GM11168 (cell line): ENCODE measurements at regions not wholly inside any gene's neighbourhood (a gene's known extent, or its start where the extent isn't known, plus 50 kb on each side); places are given as distances from the start of the nearest gene placed in this dataset.
"Not testable (repeated sequence)": the region's sequence is repeated elsewhere in the genome, so short reads cannot be mapped to it uniquely, and the experiment has no call there.

ENCODE experiments used
- in situ Hi-C: fragments of 300-500 bp; cut with MboI; formaldehyde crosslinking; loops from one replicate; pipeline ENCODE4 v1.12.0; 2022; ENCODE audit warnings: low sequenced_read_pairs; ENCODE audit not compliant: unreplicated experiment

DNA sequence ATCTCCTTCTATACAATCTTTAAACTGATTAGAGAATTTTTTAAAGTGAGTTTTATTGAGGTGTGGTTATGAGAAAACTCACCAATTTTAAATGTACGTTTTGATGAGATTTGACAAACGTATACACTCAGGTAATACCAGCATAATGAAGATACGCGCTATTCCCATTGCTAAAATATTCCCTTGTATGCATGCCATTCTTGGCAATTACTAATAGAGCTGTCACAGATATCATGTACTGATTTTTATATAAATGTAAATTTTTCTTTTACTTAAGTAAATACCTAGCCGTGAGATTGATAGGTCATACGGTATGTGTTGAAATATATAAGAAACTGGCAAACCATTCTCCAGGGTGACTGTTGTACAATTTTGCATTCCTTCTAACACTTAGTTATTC is 384.7 kb downstream of the PTH2R start:
- in situ Hi-C loops: no loop called here

DNA sequence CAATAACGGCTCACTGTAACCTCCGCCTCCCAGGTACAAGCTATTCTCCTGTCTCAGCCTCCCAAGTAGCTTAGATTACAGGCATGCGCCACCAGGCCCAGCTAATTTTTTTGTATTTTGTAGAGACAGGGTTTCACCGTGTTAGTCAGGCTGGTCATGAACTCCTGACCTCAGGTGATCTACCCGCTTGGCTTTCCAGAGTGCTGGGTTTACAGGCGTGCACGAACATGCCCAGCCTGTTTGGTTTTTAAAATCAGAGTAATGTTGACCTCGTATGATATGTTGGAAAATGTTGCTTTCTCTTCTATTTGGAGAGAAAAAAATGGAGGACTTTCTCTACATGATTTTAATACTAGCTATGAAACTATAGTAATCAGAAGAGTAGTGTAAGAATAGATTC is 386.2 kb downstream of the PTH2R start:
- in situ Hi-C loops: no loop called here

DNA sequence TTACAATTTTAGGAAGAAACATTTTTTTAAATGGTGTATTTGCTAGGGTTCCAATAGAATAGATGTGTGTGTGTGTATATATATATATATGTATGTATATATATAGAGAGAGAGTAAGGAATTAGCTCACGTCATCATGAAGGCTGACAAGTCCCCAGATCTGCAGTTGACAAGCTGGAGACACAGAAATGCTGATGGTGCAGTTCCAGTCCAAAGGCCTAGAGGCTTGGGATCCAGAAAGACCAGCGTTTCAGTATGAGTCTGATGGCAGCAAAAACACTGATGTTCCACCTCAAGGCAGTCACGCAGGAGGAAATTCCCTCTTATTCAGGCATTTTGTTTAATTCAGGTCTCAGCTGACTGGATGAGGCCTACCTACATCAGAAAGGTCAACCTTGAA is 386.8 kb downstream of the PTH2R start:
- in situ Hi-C loops: no loop called here

DNA sequence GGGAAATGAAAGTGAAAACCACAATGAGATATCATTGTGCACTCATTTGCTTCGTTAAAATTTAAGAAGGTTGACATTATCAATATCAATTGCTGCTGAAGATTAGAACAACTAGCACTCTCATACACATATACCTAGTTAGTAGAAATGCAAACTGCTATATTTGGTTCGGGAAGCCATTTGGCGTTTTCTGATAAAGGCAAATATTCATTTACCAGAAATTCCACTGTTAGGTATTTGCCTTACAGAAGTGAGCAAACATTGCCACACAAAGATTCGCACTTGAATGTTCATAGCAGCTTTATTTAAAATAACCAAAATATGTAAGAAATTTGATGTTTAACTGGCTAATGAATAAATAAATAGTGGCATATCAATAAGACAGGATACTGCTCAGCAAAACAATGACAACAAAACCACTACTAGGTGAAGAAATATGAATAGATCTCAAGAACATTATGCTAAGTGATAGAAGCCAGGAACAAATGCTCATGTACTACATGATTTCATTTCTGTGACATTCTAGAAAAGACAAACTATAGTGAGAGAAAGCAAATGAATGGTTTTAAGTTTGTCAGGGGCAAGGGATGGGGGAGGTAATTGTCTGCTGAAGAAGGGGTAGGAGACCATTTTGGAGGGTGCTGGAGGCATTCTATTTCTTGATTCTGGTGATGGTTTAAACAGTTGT is 387.8 kb downstream of the PTH2R start:
- in situ Hi-C loops: no loop called here

DNA sequence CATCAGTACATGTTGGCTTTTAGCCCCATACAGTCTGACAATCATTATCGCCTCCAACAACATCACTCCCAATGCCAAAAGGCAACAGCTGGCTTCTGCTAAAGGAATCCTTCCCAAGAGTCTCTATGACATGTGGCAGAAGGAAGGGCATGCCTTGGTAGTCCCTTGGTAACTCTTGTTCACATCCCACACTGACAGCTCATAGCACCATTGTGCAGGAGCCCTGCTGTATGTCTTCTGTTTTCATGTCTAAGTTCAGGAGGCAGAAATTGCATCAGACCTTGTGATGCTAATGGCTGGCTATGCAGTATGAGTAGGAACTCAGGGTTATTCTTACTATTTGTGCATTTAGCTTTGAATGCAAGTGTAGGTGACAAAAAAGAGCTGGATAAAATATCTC is 392.1 kb downstream of the PTH2R start:
- in situ Hi-C loops: no loop called here

DNA sequence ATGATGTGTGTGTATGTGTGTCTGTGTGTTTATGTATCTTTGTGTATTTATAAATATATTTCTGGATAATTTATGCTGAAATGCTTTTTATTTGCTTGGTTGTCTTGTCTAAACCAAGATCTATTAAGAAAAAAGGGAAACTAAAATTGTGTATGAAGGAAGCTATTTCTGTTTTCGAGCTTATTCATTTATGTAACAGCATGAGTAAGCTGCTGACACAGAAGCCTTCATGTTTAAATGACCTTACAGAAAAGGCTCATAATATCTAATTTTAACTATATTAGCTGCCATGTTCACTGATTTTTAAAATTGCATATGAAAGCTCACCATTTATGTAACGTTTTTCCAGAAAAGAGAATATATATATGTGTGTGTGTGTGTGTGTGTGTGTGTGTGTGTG is 392.8 kb downstream of the PTH2R start:
- in situ Hi-C loops: no loop called here

DNA sequence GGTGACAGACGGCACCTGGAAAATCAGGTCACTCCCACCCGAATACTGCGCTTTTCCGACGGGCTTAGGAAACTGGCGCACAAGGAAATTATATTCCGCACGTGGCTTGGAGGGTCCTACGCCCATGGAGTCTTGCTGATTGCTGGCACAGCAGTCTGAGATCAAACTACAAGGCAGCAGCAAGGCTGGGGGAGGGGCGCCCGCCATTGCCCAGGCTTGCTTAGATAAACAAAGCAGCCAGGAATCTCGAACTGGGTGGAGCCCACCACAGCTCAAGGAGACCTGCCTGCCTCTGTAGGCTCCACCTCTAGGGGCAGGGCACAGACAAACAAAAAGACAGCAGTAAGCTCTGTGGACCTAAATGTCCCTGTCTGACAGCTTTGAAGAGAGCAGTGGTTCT is 394.3 kb downstream of the PTH2R start:
- in situ Hi-C loops: not testable (repeated sequence)

DNA sequence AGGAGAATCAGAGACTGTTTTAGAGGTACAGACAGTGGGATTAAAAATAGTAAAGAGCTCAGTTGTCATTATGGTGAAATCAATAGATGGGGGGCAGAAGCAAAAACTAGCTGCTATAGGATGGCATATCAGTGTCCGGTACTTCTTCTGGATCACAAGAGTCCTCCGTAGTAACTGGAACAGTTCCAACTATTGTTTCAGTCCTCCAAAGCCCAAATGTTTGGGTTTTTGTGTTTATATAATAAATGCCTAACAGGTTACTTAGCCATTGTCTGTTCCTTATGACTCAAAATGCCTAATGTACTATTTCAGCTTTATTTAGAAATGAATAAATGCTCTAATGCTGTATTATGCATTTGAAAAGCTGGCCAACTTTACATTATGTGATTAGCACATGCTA is 401.2 kb downstream of the PTH2R start:
- in situ Hi-C loops: no loop called here

DNA sequence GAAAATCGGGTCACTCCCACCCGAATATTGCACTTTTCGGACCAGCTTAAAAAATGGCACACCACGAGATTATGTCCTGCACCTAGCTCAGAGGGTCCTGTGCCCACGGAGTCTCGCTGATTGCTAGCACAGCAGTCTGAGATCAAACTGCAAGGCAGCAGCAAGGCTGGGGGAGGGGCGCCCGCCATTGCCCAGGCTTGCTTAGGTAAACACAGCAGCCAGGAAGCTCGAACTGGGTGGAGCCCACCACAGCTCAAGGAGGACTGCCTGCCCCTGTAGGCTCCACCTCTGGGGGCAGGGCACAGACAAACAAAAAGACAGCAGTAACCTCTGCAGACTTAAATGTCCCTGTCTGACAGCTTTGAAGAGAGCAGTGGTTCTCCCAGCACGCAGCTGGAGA is 405.3 kb downstream of the PTH2R start:
- in situ Hi-C loops: not testable (repeated sequence)

DNA sequence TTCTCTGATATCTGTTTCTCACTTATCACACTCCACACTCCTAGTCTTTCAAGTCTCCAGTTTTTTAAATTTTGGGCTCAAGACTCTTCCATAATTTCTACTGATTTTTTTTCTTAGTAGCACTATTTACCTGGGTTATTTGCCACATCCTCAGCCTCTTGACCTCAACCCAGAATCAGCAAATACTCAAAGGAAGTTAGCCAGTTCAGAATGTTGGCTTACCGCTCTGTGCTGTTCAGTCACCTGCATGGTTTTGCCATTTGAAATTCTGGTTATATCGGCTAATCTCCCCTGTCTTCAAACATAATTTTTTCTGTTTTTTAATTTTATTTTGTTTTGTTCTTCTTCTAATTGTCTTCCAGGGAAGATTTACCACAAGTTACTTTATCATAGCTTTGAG is 412.6 kb downstream of the PTH2R start:
- in situ Hi-C loops: no loop called here

DNA sequence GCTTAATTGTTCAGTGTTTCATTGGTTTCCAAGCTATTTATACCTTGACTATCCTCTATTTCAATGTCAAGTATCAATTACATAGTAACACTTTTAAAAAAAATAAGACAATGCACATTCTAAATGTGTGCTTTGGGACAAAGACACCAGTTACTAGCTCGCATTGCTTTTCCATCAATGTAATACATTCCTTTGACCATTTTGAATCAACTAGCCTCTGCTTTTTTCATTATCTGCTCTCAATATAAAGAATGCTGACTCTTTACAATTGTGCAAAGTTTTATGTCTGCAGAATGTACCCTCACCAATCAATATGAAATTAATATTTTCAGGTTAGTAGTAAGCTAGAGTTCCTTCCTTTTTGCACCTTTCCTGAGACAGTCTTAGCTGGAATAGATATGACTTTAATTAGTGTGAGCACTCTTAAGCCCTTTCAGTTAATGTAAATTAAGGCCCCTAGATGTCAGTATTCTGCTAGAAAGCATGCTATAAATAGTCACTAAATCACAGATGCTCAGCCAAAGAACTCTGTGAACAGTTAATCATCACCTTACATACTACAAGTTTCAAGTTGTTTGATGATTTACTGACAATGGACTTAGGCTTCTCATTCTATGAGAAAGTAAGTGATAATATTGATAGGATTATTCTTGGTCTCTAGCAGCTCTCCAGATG is 413.6 kb downstream of the PTH2R start:
- in situ Hi-C loops: no loop called here

DNA sequence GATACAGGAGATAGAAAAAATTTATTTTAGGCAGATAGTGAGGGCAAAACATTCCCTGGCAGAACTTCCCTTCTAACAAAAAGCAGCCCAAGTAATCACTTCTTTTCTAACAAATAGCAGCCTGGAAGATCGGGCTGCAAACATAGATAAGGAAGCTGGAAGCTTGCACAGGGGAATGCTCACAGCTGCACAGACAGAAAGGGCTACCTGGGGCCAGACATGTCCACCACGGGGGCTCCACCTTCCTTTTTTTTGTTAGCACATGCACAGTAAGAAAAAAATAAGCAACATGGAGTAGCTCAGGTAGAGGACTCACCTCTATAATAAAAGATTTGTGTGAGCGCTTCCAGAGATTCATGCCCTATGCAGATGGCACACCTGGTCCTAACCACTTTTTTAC is 420.5 kb downstream of the PTH2R start:
- in situ Hi-C loops: no loop called here

DNA sequence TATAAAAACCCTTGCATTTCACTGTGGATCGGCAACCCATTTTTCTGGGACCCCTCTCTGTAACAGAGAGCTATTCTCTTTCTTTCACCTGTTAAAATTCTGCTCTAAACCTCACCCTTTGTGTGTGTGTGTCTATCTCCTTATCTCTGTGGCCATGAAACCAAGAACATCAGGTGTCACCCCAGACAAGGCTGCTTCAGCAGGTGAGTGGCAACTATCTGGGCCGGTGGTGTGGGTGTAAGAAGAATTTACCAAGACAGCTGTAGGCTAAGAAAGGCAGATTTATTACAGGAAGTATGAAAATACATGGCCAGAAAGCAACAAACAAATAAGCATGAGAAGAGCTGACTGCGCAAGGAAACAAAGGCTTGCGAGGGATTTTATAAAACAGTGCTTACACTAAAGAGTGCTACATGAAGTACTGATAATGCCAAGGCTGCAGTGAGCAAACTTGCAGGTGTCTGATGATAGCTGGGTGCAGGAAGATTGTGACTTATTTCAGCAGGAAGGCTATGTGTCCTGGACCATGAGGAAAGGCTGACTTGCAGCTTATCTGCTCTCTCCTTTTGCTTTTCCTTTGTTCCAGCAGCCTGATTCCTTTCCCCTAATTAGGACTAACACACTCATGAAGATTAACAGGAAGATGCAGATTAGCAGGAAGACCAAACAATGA is 421.1 kb downstream of the PTH2R start:
- in situ Hi-C loops: no loop called here

DNA sequence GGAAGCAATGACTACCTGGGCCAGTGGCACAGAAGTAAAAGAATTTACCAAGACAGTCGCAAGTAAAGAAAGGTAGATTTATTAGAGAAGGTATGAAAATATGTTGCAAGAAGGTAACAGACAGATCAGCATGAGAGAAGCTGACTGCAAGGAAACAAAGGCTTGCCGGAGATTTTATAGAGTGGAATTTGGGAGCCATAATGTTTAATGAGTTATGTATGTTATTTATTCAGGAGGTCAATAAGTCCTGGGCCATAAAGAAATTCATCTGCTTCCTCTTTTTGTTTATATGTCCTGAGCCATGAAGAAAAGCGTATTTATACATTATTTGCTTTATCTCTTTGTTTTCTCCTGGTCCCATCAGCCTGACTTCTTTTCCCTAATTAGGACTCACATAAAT is 423.6 kb downstream of the PTH2R start:
- in situ Hi-C loops: no loop called here

DNA sequence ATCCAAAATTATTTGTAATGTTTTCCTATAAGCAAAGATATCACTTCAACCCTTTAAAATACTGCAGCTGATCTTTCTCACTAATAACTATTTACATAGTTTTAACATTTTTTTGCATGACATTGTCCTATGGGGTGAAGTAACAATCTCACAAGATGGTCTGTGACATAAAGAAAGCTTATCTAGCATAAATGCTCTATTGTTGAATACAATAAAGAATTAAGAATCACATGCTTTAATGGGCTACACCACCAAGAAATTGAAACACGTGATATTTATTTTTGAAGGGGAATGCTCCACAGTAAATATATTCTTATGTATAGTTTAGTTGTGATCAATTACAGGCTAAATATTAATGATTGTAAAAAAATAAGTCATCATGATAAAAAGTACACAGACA is 441.1 kb downstream of the PTH2R start:
- in situ Hi-C loops: no loop called here

DNA sequence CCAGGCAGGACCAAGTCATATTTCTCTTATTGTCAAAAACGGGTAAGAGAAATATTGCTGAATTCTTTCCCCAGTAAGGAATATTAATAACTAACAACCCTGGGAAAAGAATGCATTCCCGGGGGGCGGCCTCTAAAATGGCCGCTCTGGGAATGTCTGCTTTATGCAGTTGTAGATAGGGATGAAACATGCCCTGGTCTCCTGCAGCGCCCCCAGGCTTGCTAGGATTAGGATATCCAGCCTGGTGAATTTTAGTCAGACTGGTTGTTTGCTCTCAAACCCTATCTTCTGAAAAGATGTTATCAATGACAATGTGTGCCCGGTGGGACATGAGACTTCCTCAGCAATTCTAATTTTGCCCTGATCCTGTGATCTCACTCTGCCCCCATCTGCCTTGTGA is 448.1 kb downstream of the PTH2R start:
- in situ Hi-C loops: no loop called here

DNA sequence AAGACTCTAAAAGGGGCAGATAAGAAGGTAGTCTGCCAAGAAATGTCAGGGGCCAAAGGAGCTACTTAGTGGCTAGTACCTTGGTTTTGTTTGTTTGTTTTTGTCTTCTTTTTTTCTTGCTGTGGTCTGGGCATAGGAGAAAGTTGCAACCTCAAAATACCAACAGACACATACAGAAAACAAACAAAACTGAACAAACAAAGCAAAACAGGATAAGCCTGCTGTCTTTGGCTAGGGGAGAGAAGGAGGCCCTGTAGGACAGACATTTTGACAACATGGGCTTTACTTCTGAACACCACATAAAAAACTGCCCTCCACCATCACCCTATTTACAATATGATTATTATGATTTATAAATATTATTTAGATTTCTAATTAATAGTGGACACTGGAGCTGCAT is 460.8 kb downstream of the PTH2R start:
- in situ Hi-C loops: no loop called here

DNA sequence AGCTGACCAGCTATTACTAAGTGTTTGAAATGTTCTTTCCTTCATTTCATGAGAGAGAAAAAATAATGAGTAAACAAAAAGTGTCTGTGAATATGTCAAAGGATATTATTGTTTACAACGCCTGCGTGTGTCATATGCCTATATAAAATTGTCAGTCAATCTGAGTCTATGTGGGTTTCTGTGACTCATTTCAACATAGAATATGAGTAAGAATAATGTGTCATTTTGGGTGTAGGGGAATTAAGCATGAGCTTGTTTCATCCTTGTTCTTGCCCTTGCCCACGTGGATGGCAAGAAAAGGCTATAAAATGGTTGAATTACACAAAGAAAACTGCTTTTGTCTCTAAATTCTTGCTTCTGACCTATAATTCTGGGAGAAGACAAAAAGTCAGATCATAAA is 466.0 kb downstream of the PTH2R start:
- in situ Hi-C loops: no loop called here

DNA sequence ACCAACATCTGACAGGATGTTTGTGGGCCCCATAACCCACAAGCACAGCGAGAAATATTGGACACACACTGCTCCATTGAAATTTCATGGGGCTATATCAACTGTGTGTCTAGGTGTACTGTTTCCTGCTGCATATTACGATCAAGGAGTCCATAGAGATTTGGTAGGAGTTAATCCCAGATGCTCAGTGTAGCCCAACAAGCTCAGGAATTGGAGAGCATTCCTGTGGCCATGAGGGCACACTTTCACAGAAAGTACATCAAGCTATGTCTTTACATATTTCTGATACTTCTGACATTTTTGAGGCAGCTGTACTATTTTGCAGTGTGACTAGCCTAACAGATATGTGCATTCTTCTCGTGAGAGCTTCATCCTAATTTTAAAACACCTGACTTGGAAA is 473.1 kb downstream of the PTH2R start:
- in situ Hi-C loops: no loop called here

DNA sequence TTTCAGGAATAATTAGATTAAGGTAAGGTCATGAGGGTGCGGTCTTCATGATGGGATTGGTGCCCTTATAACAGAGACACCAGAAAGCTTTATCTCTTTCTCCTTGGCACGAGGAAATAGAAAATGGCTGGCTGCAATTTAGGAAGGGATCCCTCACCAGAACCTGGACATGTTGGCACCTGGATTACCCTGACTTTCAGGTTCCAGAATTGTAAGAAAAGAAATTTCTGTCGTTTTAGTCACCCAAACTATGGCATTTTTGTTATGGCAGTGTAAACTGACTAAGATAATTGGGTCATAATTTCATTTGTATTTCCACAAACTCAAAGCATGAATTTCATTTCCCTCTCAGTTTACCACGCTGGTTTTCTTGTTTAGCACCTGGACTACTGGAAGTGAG is 473.6 kb downstream of the PTH2R start:
- in situ Hi-C loops: no loop called here

DNA sequence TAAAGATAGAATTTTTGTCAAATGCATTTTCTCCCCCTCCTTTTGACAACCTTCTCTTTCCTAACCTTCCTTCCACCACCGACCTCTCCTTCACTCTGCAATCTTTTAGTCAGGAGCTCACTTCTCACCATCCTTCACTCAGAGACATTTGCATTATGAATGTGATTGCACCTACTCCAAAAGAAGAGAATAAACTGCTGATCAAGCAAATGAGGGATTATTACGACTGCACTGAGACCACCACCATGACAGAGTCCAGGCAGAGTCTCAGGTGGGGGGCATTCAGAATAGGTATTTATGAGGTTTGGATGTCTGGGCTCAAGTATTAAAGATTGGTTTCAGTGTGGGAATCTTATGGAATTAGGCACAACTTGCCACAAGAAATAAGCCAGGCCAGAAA is 483.9 kb downstream of the PTH2R start:
- in situ Hi-C loops: no loop called here

DNA sequence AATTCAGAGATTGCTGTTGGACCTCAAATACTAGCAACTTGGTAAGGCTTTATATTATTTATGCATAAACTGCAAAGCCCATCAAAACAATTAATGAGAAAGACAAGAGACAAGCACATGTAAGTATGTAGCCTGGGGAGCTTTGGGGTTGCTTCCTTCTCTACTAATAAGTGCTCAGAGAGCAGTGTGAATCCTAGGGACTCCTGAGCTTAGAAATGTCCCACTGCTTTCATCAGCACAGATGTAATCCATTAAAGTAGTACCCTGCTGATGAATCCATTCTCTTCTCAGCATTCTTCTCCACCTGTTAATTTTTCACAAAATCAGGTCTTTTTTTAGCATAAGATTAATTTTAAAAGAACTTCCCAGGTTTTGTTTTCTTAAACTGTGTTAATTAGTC is 485.6 kb downstream of the PTH2R start:
- in situ Hi-C loops: no loop called here
